CD4-positive, CD25-positive, alpha-beta regulatory T cell (primary cell): ENCODE measurements at regions not wholly inside any gene's neighbourhood (a gene's known extent, or its start where the extent isn't known, plus 50 kb on each side); places are given as distances from the start of the nearest gene placed in this dataset.

ENCODE experiments used
- ATAC-seq, 2 donors: fragments of 150-1000 bp; cut with Tn5 transposase; one replicate each; pipeline ENCODE4 v1.10.0; 2021; ENCODE audit warnings: low read depth in 2 of 2, moderate number of reproducible peaks in 2 of 2, moderate library complexity in 1 of 2
- DNase-seq, 3 donors: peaks; one replicate each; pipeline versions ENCODE4 v3.0.0 to v3.0.0-alpha.2; 2012 to 2022; ENCODE audit warnings: mixed read lengths in 1 of 3
- H3K27ac ChIP-seq: one replicate; pipeline ENCODE4 v1.7.0; 2013; ENCODE audit warnings: mild to moderate bottlenecking, low read length; ENCODE audit not compliant: insufficient read depth, poor library complexity, severe bottlenecking
- H3K27me3 ChIP-seq: one replicate; pipeline ENCODE4 v1.7.0; 2013; ENCODE audit warnings: low read length; ENCODE audit not compliant: control insufficient read depth, insufficient read depth
- H3K36me3 ChIP-seq: one replicate; pipeline ENCODE4 v1.7.0; 2013; ENCODE audit warnings: mild to moderate bottlenecking, low read length, moderate library complexity; ENCODE audit not compliant: control insufficient read depth, insufficient read depth
- H3K4me1 ChIP-seq: 2 replicates; pipeline ENCODE4 v1.7.0; 2013; ENCODE audit warnings: mild to moderate bottlenecking, low read length; ENCODE audit not compliant: insufficient read depth, control insufficient read depth, poor library complexity, severe bottlenecking
- H3K4me3 ChIP-seq: one replicate; pipeline ENCODE4 v1.7.0; 2013; ENCODE audit warnings: low read depth, mild to moderate bottlenecking, low read length, moderate library complexity
- H3K9me3 ChIP-seq, 2 experiments: 1 replicate in 1 of 2; 2 replicates in 1 of 2; pipeline ENCODE4 v1.7.0; 2013; ENCODE audit warnings: low read length in 2 of 2, mild to moderate bottlenecking in 1 of 2, moderate library complexity in 1 of 2; ENCODE audit not compliant: control insufficient read depth in 2 of 2
- H3K27ac Mint-ChIP-seq, 3 donors: one replicate each; pipeline ENCODE4 v1.8.0; 2020 to 2022; ENCODE audit warnings: mild to moderate bottlenecking in 3 of 3, mixed read lengths in 3 of 3, moderate library complexity in 2 of 3
- H3K27me3 Mint-ChIP-seq: one replicate; pipeline ENCODE4 v1.8.0; 2022; ENCODE audit warnings: mild to moderate bottlenecking, mixed read lengths
- H3K36me3 Mint-ChIP-seq: one replicate; pipeline ENCODE4 v1.8.0; 2020; ENCODE audit warnings: mixed read lengths
- H3K4me1 Mint-ChIP-seq, 4 donors: one replicate each; pipeline ENCODE4 v1.8.0; 2020 to 2022; ENCODE audit warnings: mixed read lengths in 4 of 4, mild to moderate bottlenecking in 1 of 4
- H3K4me3 Mint-ChIP-seq, 4 donors: one replicate each; pipeline ENCODE4 v1.8.0; 2020 to 2022; ENCODE audit warnings: mild to moderate bottlenecking in 4 of 4, mixed read lengths in 4 of 4, moderate library complexity in 3 of 4
- H3K9me3 Mint-ChIP-seq, 7 donors: one replicate each; pipeline ENCODE4 v1.8.0; 2020 to 2022; ENCODE audit warnings: mixed read lengths in 7 of 7, mild to moderate bottlenecking in 3 of 7, moderate library complexity in 2 of 7

DNA sequence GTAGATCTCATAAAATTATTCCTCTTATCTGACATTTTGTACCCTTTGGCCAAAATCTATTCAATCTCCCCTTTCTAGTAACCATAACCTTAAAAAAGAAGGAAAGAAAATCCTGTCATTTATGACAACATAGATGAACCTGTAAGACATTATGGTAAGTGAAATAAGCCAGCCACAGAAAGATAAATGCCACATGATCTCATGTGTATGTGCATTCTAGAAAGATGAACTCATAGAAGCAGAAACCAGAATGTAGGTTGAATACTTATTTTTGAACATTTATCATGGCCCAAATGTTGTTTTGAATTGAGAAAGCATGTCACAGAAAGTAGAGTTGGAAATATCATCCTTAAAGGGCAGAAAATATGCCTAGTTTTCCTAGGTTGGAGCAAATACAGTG is 1053.6 kb downstream of the SLC6A15 start:
- Mint-ChIP-seq H3K36me3 (no peaks in the 10 kb centered on the region), H3K27me3 (no peaks in the 10 kb centered on the region), H3K4me1 (no peaks in the 10 kb centered on the region), H3K4me3 (no peak overlapping the region), H3K9me3 (peaks cover 0 to 29% (median 8%) of the 10 kb centered on the region in 7 donors), H3K27ac (no peak overlapping the region)
- ATAC-seq: no peak
- no peak overlapping the region for H3K27ac ChIP-seq
- no peaks in the 10 kb centered on the region for H3K36me3 ChIP-seq
- DNase-seq: no peak
- H3K4me3 ChIP-seq: no peak overlapping the region
- peaks cover 3 to 14% of the 10 kb centered on the region in 2 experiments for H3K9me3 ChIP-seq
- H3K4me1 ChIP-seq: no peaks in the 10 kb centered on the region
- H3K27me3 ChIP-seq: no peaks in the 10 kb centered on the region

DNA sequence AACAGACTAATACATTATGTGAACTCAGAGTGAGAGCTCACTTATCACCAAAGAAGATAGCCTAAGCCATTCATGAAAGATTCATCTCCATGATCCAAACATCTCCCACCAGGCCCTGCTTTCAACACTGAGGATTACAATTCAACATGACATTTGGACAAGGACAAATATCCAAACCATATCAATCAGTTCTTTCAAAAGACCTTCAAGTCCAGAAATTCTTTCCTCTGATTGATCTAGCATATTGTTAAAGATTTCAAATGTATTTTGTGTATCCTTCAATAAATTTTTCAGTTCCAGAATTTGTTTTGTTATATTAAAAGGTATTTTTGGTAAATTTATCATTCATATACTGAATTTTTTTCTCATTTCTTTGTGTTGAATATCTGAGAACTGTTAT is 1055.8 kb downstream of the SLC6A15 start:
- no peak overlapping the region for H3K4me3 ChIP-seq
- ATAC-seq (no peak), DNase-seq (no peak)
- H3K36me3 ChIP-seq: no peaks in the 10 kb centered on the region
- no peaks in the 10 kb centered on the region for H3K4me1 ChIP-seq
- H3K27ac ChIP-seq: no peak overlapping the region
- Mint-ChIP-seq H3K9me3 (peaks cover 0 to 29% (median 8%) of the 10 kb centered on the region in 7 donors), H3K4me1 (no peaks in the 10 kb centered on the region), H3K36me3 (no peaks in the 10 kb centered on the region), H3K27ac (no peak overlapping the region), H3K27me3 (no peaks in the 10 kb centered on the region), H3K4me3 (no peak overlapping the region)
- H3K9me3 ChIP-seq: peaks cover 3 to 14% of the 10 kb centered on the region in 2 experiments
- no peaks in the 10 kb centered on the region for H3K27me3 ChIP-seq

DNA sequence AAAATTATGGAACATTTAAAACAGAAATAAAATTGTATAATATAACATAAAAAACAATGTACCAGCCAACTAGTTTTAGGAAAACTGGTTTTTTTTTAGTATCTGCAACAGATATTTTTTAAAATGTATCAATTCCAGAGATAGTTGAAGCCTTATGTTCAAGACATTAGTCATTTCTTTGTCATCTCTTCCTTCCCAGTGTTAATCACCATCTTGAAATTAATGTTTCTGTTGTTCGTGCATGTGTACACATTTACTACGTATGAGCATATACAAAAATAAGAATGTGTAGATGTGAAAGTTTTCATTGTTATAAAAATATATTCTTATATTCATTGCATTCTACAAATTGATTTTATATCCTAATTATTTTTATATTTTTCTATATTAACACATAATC is 1062.1 kb downstream of the SLC6A15 start:
- no peak for ATAC-seq
- Histone ChIP-seq H3K9me3 (peaks cover 0 to under 1% of the 10 kb centered on the region in 2 experiments), H3K27me3 (no peaks in the 10 kb centered on the region), H3K4me1 (no peaks in the 10 kb centered on the region), H3K4me3 (no peak overlapping the region), H3K27ac (no peak overlapping the region), H3K36me3 (no peaks in the 10 kb centered on the region)
- Mint-ChIP-seq H3K27ac (no peak overlapping the region), H3K9me3 (peaks cover 0 to 7% (median 4%) of the 10 kb centered on the region in 7 donors), H3K36me3 (no peaks in the 10 kb centered on the region), H3K4me1 (no peaks in the 10 kb centered on the region), H3K4me3 (no peak overlapping the region), H3K27me3 (no peaks in the 10 kb centered on the region)
- DNase-seq: no peak

DNA sequence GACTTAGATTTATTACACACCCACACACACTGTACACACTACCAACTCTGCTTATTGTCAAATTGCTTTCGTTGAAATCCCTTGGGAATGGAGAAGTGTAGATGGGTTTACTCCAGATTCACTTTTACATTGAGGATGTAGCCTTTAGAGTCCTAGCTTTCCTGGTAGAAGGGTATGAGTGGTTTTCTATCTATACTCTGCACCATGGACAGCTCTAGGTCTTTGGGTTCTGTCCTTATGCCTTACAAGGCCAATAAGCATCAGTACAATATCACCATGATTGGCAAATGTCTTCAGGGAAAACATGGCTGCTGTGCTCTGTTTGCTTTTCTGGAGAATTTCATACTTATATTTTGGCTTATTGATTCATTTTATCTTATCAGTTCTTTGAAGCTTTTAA is 1063.9 kb downstream of the SLC6A15 start:
- no peaks in the 10 kb centered on the region for H3K9me3 ChIP-seq
- H3K36me3 Mint-ChIP-seq: no peaks in the 10 kb centered on the region
- peaks cover 0 to 4% (median 0%) of the 10 kb centered on the region in 7 donors for H3K9me3 Mint-ChIP-seq
- no peak overlapping the region for H3K4me3 Mint-ChIP-seq
- H3K27me3 Mint-ChIP-seq: no peaks in the 10 kb centered on the region
- DNase-seq: no peak
- no peak overlapping the region for H3K4me3 ChIP-seq
- H3K36me3 ChIP-seq: no peaks in the 10 kb centered on the region
- H3K4me1 Mint-ChIP-seq: no peaks in the 10 kb centered on the region
- no peaks in the 10 kb centered on the region for H3K4me1 ChIP-seq
- no peak overlapping the region for H3K27ac Mint-ChIP-seq
- no peak overlapping the region for H3K27ac ChIP-seq
- no peak for ATAC-seq
- H3K27me3 ChIP-seq: no peaks in the 10 kb centered on the region

DNA sequence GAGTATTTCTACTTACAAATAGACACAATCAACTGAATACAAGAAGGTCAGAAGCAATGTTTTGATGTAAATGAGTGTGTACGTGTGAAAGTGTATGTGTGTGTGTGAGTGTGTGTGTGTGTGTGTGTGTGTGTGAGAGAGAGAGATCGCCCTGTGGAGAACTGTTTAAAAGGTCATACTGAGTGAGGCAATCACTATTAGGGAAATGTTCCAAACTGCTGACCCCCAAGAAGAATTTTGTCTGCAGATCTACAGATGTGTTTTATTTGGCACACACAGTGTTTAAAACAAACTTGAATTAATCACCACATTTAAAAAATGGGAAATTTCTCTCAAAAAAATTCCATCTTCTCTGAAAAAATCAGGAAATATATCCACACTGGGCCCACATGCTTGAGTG is 1069.1 kb downstream of the SLC6A15 start:
- Histone ChIP-seq H3K36me3 (no peaks in the 10 kb centered on the region), H3K4me3 (no peak overlapping the region), H3K27ac (no peak overlapping the region), H3K4me1 (no peaks in the 10 kb centered on the region), H3K27me3 (no peaks in the 10 kb centered on the region), H3K9me3 (no peaks in the 10 kb centered on the region)
- H3K27me3 Mint-ChIP-seq: no peaks in the 10 kb centered on the region
- peaks cover 0 to 13% (median 2%) of the 10 kb centered on the region in 7 donors for H3K9me3 Mint-ChIP-seq
- H3K4me3 Mint-ChIP-seq: no peak overlapping the region
- ATAC-seq (no peak), DNase-seq (no peak)
- no peaks in the 10 kb centered on the region for H3K36me3 Mint-ChIP-seq
- H3K4me1 Mint-ChIP-seq: no peaks in the 10 kb centered on the region
- no peak overlapping the region for H3K27ac Mint-ChIP-seq

DNA sequence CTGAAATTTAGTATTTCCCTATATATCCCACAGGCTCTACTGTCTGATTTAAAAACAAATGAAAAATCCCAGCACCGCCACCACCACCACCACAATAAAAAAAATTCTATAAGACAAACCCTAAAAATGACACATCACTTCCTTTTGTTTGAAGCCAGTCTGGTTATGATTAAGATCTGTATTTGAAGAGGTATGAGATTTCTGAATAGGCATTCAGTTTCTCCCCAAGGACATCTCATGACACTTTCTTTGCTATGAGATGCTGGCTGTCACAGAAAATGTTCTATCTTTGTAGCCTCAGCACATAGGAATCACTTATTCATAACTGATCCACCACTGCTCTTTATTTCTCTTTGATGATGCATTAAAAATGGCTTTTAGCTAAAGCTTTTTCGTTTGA is 1071.0 kb downstream of the SLC6A15 start:
- no peaks in the 10 kb centered on the region for H3K4me1 Mint-ChIP-seq
- Histone ChIP-seq H3K4me1 (no peaks in the 10 kb centered on the region), H3K36me3 (no peaks in the 10 kb centered on the region), H3K4me3 (no peak overlapping the region), H3K9me3 (no peaks in the 10 kb centered on the region), H3K27me3 (no peaks in the 10 kb centered on the region), H3K27ac (no peak overlapping the region)
- no peaks in the 10 kb centered on the region for H3K27me3 Mint-ChIP-seq
- no peak for ATAC-seq
- H3K36me3 Mint-ChIP-seq: no peaks in the 10 kb centered on the region
- no peak overlapping the region for H3K27ac Mint-ChIP-seq
- DNase-seq: no peak
- H3K9me3 Mint-ChIP-seq: peaks cover 0 to 13% (median 0%) of the 10 kb centered on the region in 7 donors
- H3K4me3 Mint-ChIP-seq: no peak overlapping the region

DNA sequence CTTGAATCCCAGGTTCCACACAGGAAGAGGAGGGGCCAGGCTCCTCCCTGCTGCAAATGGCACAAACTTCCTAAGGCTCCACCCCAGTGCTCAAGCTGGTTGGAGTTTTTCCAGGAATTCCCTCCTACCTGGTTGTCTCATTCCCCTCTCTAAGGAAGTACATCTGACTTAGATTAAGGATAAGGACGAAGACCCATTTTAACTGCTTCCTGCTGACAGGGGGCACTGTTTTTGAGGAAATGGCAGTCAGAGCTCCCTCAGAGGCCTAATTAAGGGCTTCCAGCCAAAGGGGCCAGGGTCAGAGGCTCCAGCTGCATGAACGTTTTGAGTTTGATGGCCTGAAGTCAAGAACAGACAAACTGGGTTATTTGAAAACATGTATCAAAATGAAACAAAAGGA is 1084.7 kb downstream of the SLC6A15 start:
- Histone ChIP-seq H3K27ac (no peak overlapping the region), H3K36me3 (no peaks in the 10 kb centered on the region), H3K4me3 (no peak overlapping the region), H3K4me1 (no peaks in the 10 kb centered on the region), H3K27me3 (no peaks in the 10 kb centered on the region), H3K9me3 (no peaks in the 10 kb centered on the region)
- Mint-ChIP-seq H3K27ac (no peak overlapping the region), H3K27me3 (no peaks in the 10 kb centered on the region), H3K9me3 (peaks cover 0 to 7% (median 0%) of the 10 kb centered on the region in 7 donors), H3K4me1 (no peaks in the 10 kb centered on the region), H3K36me3 (no peaks in the 10 kb centered on the region), H3K4me3 (no peak overlapping the region)
- ATAC-seq (no peak), DNase-seq (no peak)

DNA sequence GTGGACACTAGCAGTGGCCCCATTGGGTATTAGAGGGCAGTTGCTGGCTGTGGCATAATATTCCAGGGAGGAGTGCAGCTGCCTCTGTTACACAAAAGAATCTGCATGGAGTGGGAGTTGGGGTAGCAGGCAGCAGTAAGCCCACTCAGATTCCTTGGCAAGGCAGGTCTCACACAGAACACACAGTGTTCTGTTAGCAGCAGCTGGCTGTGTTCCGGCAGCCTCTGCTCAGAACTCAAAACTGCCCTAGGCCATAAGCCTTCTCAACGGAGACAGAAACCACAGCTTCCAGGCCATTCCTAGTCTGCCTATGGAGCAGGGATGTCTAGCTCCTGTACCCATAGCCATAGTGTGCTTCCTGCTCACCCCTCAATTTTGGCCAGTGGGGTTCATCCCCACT is 1085.4 kb downstream of the SLC6A15 start:
- H3K4me1 Mint-ChIP-seq: no peaks in the 10 kb centered on the region
- peaks cover 0 to 4% (median 0%) of the 10 kb centered on the region in 7 donors for H3K9me3 Mint-ChIP-seq
- Histone ChIP-seq H3K4me1 (no peaks in the 10 kb centered on the region), H3K27ac (no peak overlapping the region), H3K4me3 (no peak overlapping the region), H3K9me3 (no peaks in the 10 kb centered on the region), H3K36me3 (no peaks in the 10 kb centered on the region), H3K27me3 (no peaks in the 10 kb centered on the region)
- no peak overlapping the region for H3K4me3 Mint-ChIP-seq
- no peak for DNase-seq
- ATAC-seq: no peak
- H3K27me3 Mint-ChIP-seq: no peaks in the 10 kb centered on the region
- H3K27ac Mint-ChIP-seq: no peak overlapping the region
- H3K36me3 Mint-ChIP-seq: no peaks in the 10 kb centered on the region
